ENCODE measurements at regions not wholly inside any gene's neighbourhood (a gene's known extent, or its start where the extent isn't known, plus 50 kb on each side); places are given as distances from the start of the nearest gene placed in this dataset.
A peak's percentile ranks its signal among the peaks of the same experiment; 100 is the strongest.

DNA sequence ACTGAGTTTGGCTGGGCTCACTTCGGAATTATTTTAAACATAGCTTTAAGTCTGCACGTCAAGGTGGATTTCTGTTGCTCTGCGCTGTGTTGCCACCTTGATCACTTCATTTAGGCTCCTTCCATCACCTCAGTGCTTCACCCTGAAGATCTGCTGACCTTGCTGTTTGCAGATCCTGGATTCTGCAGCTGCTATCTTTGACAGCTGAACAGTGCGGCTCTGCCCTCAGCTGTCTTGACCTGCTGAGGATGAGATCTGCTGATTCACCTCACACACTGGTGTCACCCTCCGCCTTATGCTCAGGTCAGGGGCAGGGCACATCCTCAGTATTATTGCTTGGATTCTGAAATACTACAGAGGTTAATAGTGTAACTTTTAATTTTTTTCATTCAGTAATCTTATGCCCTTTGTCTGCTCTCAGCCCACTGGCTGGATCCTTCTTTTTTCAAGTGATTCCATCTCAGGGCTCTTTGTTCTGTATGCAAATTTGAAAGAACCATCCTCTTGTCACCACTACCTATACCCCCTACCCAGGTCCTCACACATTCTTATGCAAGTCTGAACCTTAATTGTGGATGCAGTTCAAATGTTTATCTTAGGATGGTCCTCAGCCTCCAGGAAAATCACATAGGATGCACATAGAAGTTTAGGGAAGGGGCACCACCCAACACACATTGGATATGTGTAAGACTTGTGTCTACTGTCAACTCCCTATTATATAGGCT is 364.0 kb downstream of the OLFM3 start:
- H3K36me3 ChIP-seq (replicated peaks in 1 of 2; ENCODE audit: control insufficient read depth in 1 of 2, insufficient read depth in 2 of 2, low read length in 2 of 2): no peaks in the 10 kb centered on the region
- intact Hi-C loops (cut with micrococcal nuclease; ENCODE audit: unreplicated experiment) (no loop called here), in situ Hi-C loops (cut with HindIII; ENCODE audit: extremely low pct_ligation_motif_present, low pct_unique_long_range_greater_than_20kb) (no loop called here)
- no peak overlapping the region for H3K27ac ChIP-seq (ENCODE audit: extremely low read length, insufficient read depth, low read length)
- FAIRE-seq (no peak), ATAC-seq (no peak), DNase-seq (ENCODE audit: low spot score) (no peak)
- H2AFZ ChIP-seq (ENCODE audit: low read length): no peak overlapping the region
- no peak for TF ChIP-seq ZNF839 (CRISPR knock-in tag; IDR thresholded peaks at IDR 0.05; ENCODE audit: borderline replicate concordance)
- peak; percentile 89 for TF ChIP-seq MAFF (IDR thresholded peaks at IDR 0.05; ENCODE audit: low read depth, low read length)
- no peak for TF ChIP-seq DNMT1 (CRISPR knock-in tag; IDR thresholded peaks at IDR 0.05)
- peak; percentile 80 to 92 for TF ChIP-seq MAFK (conservative IDR thresholded peaks at IDR 0.05 in 1 of 2, IDR thresholded peaks at IDR 0.05 in 1 of 2; ENCODE audit: low read length in 2 of 2)
- no peak overlapping the region for H3K4me3 ChIP-seq (replicated peaks in 1 of 3; ENCODE audit: insufficient read depth in 1 of 3, low read depth in 2 of 3, low read length in 3 of 3)
- H3K9me3 ChIP-seq (ENCODE audit: low read length): no peaks in the 10 kb centered on the region
- POLR2A ChIA-PET: no interaction called here
- CTCF ChIA-PET (ENCODE audit: low intra/inter-chr PET ratio, low total read pairs): no interaction called here
- H3K9ac ChIP-seq (ENCODE audit: insufficient read depth, low read depth, low read length): no peak overlapping the region
- no peaks in the 10 kb centered on the region for H3K4me1 ChIP-seq (ENCODE audit: insufficient read depth, low read length)
- 2% methylated on average over 5 of the region's 5 CpGs for WGBS (ENCODE audit: low lambda C conversion rate)
- H3K79me2 ChIP-seq (ENCODE audit: insufficient read depth, low read length): no peaks in the 10 kb centered on the region
- no TSS peak for BruUV-seq (replicated peaks)
- no peak overlapping the region for H3K4me2 ChIP-seq (ENCODE audit: low read depth, low read length)
- H3K27me3 ChIP-seq (ENCODE audit: control insufficient read depth in 1 of 2, insufficient read depth in 2 of 2, low read length in 2 of 2): no peaks in the 10 kb centered on the region
- H4K20me1 ChIP-seq (ENCODE audit: insufficient read depth, low read length): no peaks in the 10 kb centered on the region

DNA sequence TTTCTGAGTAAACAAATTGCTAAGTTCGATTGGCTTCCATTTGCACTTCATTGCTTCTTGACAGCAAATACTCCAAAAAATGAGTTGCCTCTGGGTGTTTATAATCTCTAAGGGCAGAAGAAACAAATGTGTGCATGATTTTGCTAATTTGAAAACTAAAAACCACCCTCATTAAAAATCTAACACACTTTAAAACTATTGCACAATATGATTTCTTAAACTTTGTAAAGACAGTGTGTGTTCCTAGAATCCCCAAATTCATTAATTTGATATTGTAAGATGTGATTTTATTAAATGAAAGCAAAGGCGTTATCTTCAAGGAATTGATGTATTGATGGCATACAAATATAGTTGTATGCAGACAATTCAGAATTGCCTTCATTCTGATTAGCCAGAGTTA is 350.9 kb downstream of the OLFM3 start:
- Histone ChIP-seq H3K4me1 (ENCODE audit: insufficient read depth, low read length) (no peaks in the 10 kb centered on the region), H3K27ac (ENCODE audit: extremely low read length, insufficient read depth, low read length) (no peak overlapping the region), H3K79me2 (ENCODE audit: insufficient read depth, low read length) (no peaks in the 10 kb centered on the region), H3K9me3 (ENCODE audit: low read length) (peaks cover 31% of the 10 kb centered on the region), H4K20me1 (ENCODE audit: insufficient read depth, low read length) (no peaks in the 10 kb centered on the region), H3K36me3 (replicated peaks in 1 of 2; ENCODE audit: control insufficient read depth in 1 of 2, insufficient read depth in 2 of 2, low read length in 2 of 2) (no peaks in the 10 kb centered on the region), H3K4me3 (replicated peaks in 1 of 3; ENCODE audit: insufficient read depth in 1 of 3, low read depth in 2 of 3, low read length in 3 of 3) (no peak overlapping the region), H3K27me3 (ENCODE audit: control insufficient read depth in 1 of 2, insufficient read depth in 2 of 2, low read length in 2 of 2) (no peaks in the 10 kb centered on the region), H2AFZ (ENCODE audit: low read length) (no peak overlapping the region), H3K4me2 (ENCODE audit: low read depth, low read length) (no peak overlapping the region), H3K9ac (ENCODE audit: insufficient read depth, low read depth, low read length) (no peak overlapping the region)
- ChIA-PET CTCF (ENCODE audit: low intra/inter-chr PET ratio, low total read pairs) (no interaction called here), POLR2A (no interaction called here)
- TF ChIP-seq CBX5 (CRISPR knock-in tag; IDR thresholded peaks at IDR 0.05; ENCODE audit: borderline replicate concordance): no peak
- FAIRE-seq (no peak), ATAC-seq (no peak), DNase-seq (ENCODE audit: low spot score) (no peak)
- no TSS peak for BruUV-seq (replicated peaks)
- WGBS (ENCODE audit: low lambda C conversion rate): 0% methylated on average over 2 of the region's 2 CpGs
- in situ Hi-C loops (cut with HindIII; ENCODE audit: extremely low pct_ligation_motif_present, low pct_unique_long_range_greater_than_20kb) (no loop called here), intact Hi-C loops (cut with micrococcal nuclease; ENCODE audit: unreplicated experiment) (no loop called here)

All from HepG2 (cell line).